B cell (primary cell): ENCODE measurements at regions not wholly inside any gene's neighbourhood (a gene's known extent, or its start where the extent isn't known, plus 50 kb on each side); places are given as distances from the start of the nearest gene placed in this dataset.

Experiments
- ATAC-seq: fragments of 200-7000 bp; cut with Tn5 transposase; one replicate; pipeline ENCODE4 v1.10.0; 2021; ENCODE audit warnings: low read depth, mild to moderate bottlenecking, moderate number of reproducible peaks, moderate library complexity
- CTCF ChIA-PET: fragments of 350-600 bp; sonication (Branson Sonifier 250); formaldehyde crosslinking; loops from one replicate; lab custom pipeline; 2021; ENCODE audit warnings: antibody characterized with exemption, inconsistent platforms; lab: Charles Lee
- POLR2A ChIA-PET: fragments of 350-600 bp; sonication (Branson Sonifier 250); formaldehyde crosslinking; loops from one replicate; lab custom pipeline; 2021; ENCODE audit warnings: antibody characterized with exemption; lab: Charles Lee
- DNase-seq: peaks from one replicate; pipeline ENCODE4 v3.0.0; 2013
- H2AFZ ChIP-seq: 2 replicates; pipeline ENCODE4 v1.6.1; 2012; ENCODE audit warnings: mild to moderate bottlenecking, low read depth, low read length; ENCODE audit not compliant: insufficient read depth, poor library complexity, severe bottlenecking
- H3K27ac ChIP-seq, 2 donors: 1 replicate in 1 of 2; 2 replicates in 1 of 2; pipeline ENCODE4 v1.5.1; 2012 to 2013; ENCODE audit warnings: low read length in 2 of 2, mild to moderate bottlenecking in 2 of 2, moderate library complexity in 1 of 2
- H3K27me3 ChIP-seq, 4 experiments: fragments of 200-600 bp in 1 of 4; sonication (generic) in 1 of 4; replicated peaks in 1 of 4; 1 replicate in 2 of 4; 2 replicates in 2 of 4; pipeline versions ENCODE4 v1.6.1 to v1.7.0; 2013 to 2016; ENCODE audit warnings: low read length in 3 of 4, mild to moderate bottlenecking in 2 of 4, mixed read lengths in 1 of 4, moderate library complexity in 1 of 4; ENCODE audit not compliant: insufficient read depth in 4 of 4, control insufficient read depth in 3 of 4; ENCODE audit errors: control extremely low read depth in 1 of 4
- H3K36me3 ChIP-seq, 2 experiments: replicated peaks in 1 of 2; 1 replicate in 1 of 2; 2 replicates in 1 of 2; pipeline versions ENCODE4 v1.6.1 to v1.7.1; 2013; ENCODE audit warnings: low read length in 1 of 2; ENCODE audit not compliant: insufficient read depth in 2 of 2, control insufficient read depth in 1 of 2; ENCODE audit errors: control extremely low read depth in 1 of 2, extremely low read depth in 1 of 2
- H3K4me1 ChIP-seq, 2 donors: fragments of 200-600 bp in 1 of 2; sonication (generic) in 1 of 2; 1 replicate in 1 of 2; 2 replicates in 1 of 2; pipeline versions ENCODE4 v1.5.1 to v1.6.1; 2013 to 2017; ENCODE audit warnings: low read length in 2 of 2; ENCODE audit not compliant: control insufficient read depth in 2 of 2, insufficient read depth in 2 of 2
- H3K4me2 ChIP-seq: replicated peaks from 2 replicates; pipeline ENCODE3; 2012; ENCODE audit warnings: mild to moderate bottlenecking, low read depth, low read length; ENCODE audit not compliant: poor library complexity, severe bottlenecking
- H3K4me3 ChIP-seq, 5 experiments: fragments of 200-600 bp in 1 of 5; sonication (generic) in 1 of 5; 1 replicate in 3 of 5; 2 replicates in 2 of 5; pipeline versions ENCODE4 v1.5.1 to v1.7.0; 2011 to 2016; ENCODE audit warnings: low read length in 4 of 5, mild to moderate bottlenecking in 4 of 5, low read depth in 2 of 5, control low read depth in 1 of 5, moderate library complexity in 1 of 5; ENCODE audit not compliant: insufficient read depth in 1 of 5; ENCODE audit errors: control extremely low read depth in 1 of 5, extremely low read depth in 1 of 5
- H3K79me2 ChIP-seq: fragments of 200-600 bp; sonication (generic); one replicate; pipeline ENCODE4 v1.6.0; 2016; ENCODE audit warnings: low read length; ENCODE audit not compliant: control insufficient read depth, insufficient read depth
- H3K9ac ChIP-seq: fragments of 200-600 bp; sonication (generic); 2 replicates; pipeline ENCODE4 v1.6.1; 2017; ENCODE audit warnings: mild to moderate bottlenecking, low read length, moderate library complexity
- H3K9me3 ChIP-seq, 3 donors: one replicate each; pipeline versions ENCODE4 v1.6.1 to v1.7.1; 2013; ENCODE audit warnings: low read length in 2 of 3; ENCODE audit not compliant: control insufficient read depth in 2 of 3, insufficient read depth in 1 of 3; ENCODE audit errors: control extremely low read depth in 1 of 3
- H4K20me1 ChIP-seq: 2 replicates; pipeline ENCODE4 v1.6.0; 2012; ENCODE audit warnings: mild to moderate bottlenecking, low read length; ENCODE audit not compliant: insufficient read depth, control insufficient read depth, poor library complexity, severe bottlenecking
- H3K27ac Mint-ChIP-seq: one replicate; pipeline ENCODE4 v1.8.0; 2021; ENCODE audit warnings: mixed read lengths
- H3K27me3 Mint-ChIP-seq: one replicate; pipeline ENCODE4 v1.8.0; 2021; ENCODE audit warnings: mixed read lengths
- H3K4me1 Mint-ChIP-seq: one replicate; pipeline ENCODE4 v1.8.0; 2021; ENCODE audit warnings: mixed read lengths
- H3K4me3 Mint-ChIP-seq: one replicate; pipeline ENCODE4 v1.8.0; 2021; ENCODE audit warnings: mixed read lengths
- H3K9me3 Mint-ChIP-seq: one replicate; pipeline ENCODE4 v1.8.0; 2022; ENCODE audit warnings: mixed read lengths; ENCODE audit not compliant: insufficient read depth
- EZH2 ChIP-seq: IDR thresholded peaks from 2 replicates; pipeline ENCODE4 v1.6.1; 2012; ENCODE audit warnings: borderline replicate concordance, low read depth, mild to moderate bottlenecking, moderate library complexity, low read length; ENCODE audit not compliant: insufficient read depth, poor library complexity, severe bottlenecking
- WGBS: methylation state at CpG from one replicate; pipeline ENCODE4 v1.1.5; 2013; ENCODE audit warnings: missing lambda C conversion rate; ENCODE audit not compliant: insufficient coverage; 5-methylcytosine and 5-hydroxymethylcytosine counted together
- intact Hi-C: fragments of 100-400 bp; cut with micrococcal nuclease; formaldehyde crosslinking; loops from one replicate; pipeline ENCODE4 v1.10.0; 2022
- TF ChIP-seq, protein P1 (sequence below): fragments of 200-600 bp; IDR thresholded peaks from one replicate; pipeline ENCODE4 v1.8.0; 2022; ENCODE audit warnings: antibody characterized with exemption, mild to moderate bottlenecking

DNA sequence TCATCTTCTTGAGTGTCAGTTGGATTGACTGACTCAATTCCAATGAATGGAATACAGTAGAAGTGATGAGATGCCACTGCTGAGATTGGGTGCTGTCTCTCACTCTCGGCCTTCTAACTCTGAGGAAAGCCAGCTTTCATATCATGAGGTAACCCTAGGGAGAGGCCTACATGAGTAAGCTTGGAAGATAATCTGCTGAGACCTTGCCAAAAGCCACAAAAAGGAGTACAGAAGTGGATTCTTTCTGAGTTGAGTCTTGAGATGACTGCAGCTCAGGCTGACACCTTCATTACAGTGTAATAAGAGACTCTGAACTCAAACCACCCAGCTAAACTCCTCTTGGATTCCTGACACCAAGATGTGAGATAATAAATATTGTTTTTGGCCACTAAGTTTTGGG is 537.4 kb upstream of the MAGEB18 start:
- no peak overlapping the region for H3K27ac ChIP-seq
- intact Hi-C loops: no loop called here
- H3K79me2 ChIP-seq: no peaks in the 10 kb centered on the region
- H3K36me3 ChIP-seq: no peaks in the 10 kb centered on the region
- no peak overlapping the region for H3K4me3 ChIP-seq
- H3K4me1 ChIP-seq: no peaks in the 10 kb centered on the region
- WGBS: no CpG with 5 or more reads among the region's 1 CpG
- TF ChIP-seq, protein P1, sequence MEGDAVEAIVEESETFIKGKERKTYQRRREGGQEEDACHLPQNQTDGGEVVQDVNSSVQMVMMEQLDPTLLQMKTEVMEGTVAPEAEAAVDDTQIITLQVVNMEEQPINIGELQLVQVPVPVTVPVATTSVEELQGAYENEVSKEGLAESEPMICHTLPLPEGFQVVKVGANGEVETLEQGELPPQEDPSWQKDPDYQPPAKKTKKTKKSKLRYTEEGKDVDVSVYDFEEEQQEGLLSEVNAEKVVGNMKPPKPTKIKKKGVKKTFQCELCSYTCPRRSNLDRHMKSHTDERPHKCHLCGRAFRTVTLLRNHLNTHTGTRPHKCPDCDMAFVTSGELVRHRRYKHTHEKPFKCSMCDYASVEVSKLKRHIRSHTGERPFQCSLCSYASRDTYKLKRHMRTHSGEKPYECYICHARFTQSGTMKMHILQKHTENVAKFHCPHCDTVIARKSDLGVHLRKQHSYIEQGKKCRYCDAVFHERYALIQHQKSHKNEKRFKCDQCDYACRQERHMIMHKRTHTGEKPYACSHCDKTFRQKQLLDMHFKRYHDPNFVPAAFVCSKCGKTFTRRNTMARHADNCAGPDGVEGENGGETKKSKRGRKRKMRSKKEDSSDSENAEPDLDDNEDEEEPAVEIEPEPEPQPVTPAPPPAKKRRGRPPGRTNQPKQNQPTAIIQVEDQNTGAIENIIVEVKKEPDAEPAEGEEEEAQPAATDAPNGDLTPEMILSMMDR: no peak
- no peak for TF ChIP-seq EZH2
- H3K4me1 Mint-ChIP-seq: no peaks in the 10 kb centered on the region
- peaks cover 0 to under 1% (median 0%) of the 10 kb centered on the region in 3 donors for H3K9me3 ChIP-seq
- H2AFZ ChIP-seq: no peak overlapping the region
- H3K27ac Mint-ChIP-seq: no peak overlapping the region
- ATAC-seq (no peak), DNase-seq (no peak)
- no peaks in the 10 kb centered on the region for H4K20me1 ChIP-seq
- no peak overlapping the region for H3K4me2 ChIP-seq
- H3K27me3 ChIP-seq: no peaks in the 10 kb centered on the region
- H3K9me3 Mint-ChIP-seq: no peaks in the 10 kb centered on the region
- ChIA-PET POLR2A (no interaction called here), CTCF (no interaction called here)
- no peaks in the 10 kb centered on the region for H3K27me3 Mint-ChIP-seq
- H3K4me3 Mint-ChIP-seq: no peak overlapping the region
- no peak overlapping the region for H3K9ac ChIP-seq

DNA sequence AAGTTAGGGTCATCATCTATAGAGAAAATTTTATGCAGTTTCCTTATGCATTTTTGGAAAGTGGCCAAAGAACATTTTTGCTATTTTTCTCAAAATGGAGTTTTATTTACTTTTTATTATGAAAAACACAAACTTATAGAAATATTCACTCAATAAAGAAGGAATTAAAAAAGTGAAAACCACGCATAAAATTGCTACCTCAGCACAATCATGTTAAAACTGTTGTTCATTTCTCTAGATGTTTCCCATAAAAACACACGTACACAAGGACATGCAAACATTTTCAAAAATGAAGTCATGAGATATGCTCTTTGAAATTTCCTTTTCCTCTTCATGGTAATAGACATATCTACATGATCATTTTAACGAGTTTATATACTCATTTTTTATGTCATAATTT is 536.8 kb upstream of the MAGEB18 start:
- Histone ChIP-seq H4K20me1 (no peaks in the 10 kb centered on the region), H3K9ac (no peak overlapping the region), H3K27me3 (no peaks in the 10 kb centered on the region), H3K79me2 (no peaks in the 10 kb centered on the region), H3K4me1 (no peaks in the 10 kb centered on the region), H3K9me3 (peaks cover 0 to 5% (median 0%) of the 10 kb centered on the region in 3 donors), H2AFZ (no peak overlapping the region), H3K27ac (no peak overlapping the region), H3K4me2 (no peak overlapping the region), H3K36me3 (no peaks in the 10 kb centered on the region), H3K4me3 (no peak overlapping the region)
- ChIA-PET CTCF (no interaction called here), POLR2A (no interaction called here)
- DNase-seq (no peak), ATAC-seq (no peak)
- TF ChIP-seq, protein P1: no peak
- TF ChIP-seq EZH2: no peak
- Mint-ChIP-seq H3K4me3 (no peak overlapping the region), H3K4me1 (no peaks in the 10 kb centered on the region), H3K27ac (no peak overlapping the region), H3K9me3 (no peaks in the 10 kb centered on the region), H3K27me3 (no peaks in the 10 kb centered on the region)
- WGBS: no CpG with 5 or more reads among the region's 3 CpGs
- intact Hi-C loops: no loop called here
